Esophagus mucosa (tissue), 1 donor: ENCODE measurements at regions not wholly inside any gene's neighbourhood (a gene's known extent, or its start where the extent isn't known, plus 50 kb on each side); places are given as distances from the start of the nearest gene placed in this dataset.

Experiments used
- ATAC-seq: fragments of 200-7000 bp; cut with Tn5 transposase; one replicate; pipeline ENCODE4 v1.9.1; 2020
- donor health status: DM: yes; HTN: yes; CAD: no.

GRCh38 chr13:67771106-67771505, 541.0 kb upstream of the PCDH9 start:
- ATAC-seq, result no peak

- no peak for ATAC-seq
Measured at GRCh38 chr13:67769987-67770341, 539.8 kb upstream of the PCDH9 start.

- ATAC-seq, result no peak
Measured at GRCh38 chr13:67769063-67769986, 539.2 kb upstream of the PCDH9 start.

- ATAC-seq, result no peak
Measured at GRCh38 chr13:67763984-67764383, 533.8 kb upstream of the PCDH9 start.

- ATAC-seq, result no peak
Measured at GRCh38 chr13:67763384-67763783, 533.2 kb upstream of the PCDH9 start.

GRCh38 chr13:67758975-67759374, 528.8 kb upstream of the PCDH9 start:
- ATAC-seq, result no peak

GRCh38 chr13:67754012-67754411, 523.9 kb upstream of the PCDH9 start:
- ATAC-seq, result no peak

- no peak for ATAC-seq
Measured at GRCh38 chr13:67752759-67753158, 522.6 kb upstream of the PCDH9 start.

GRCh38 chr13:67742478-67742877, 512.3 kb upstream of the PCDH9 start:
- no peak for ATAC-seq

GRCh38 chr13:67740871-67741535, 510.9 kb upstream of the PCDH9 start:
- ATAC-seq, result no peak

- no peak for ATAC-seq
Measured at GRCh38 chr13:67736646-67737420, 506.7 kb upstream of the PCDH9 start.

- no peak for ATAC-seq
Measured at GRCh38 chr13:67735651-67736050, 505.5 kb upstream of the PCDH9 start.

GRCh38 chr13:67726979-67727378, 496.8 kb upstream of the PCDH9 start:
- no peak for ATAC-seq

- no peak for ATAC-seq
Measured at GRCh38 chr13:67725999-67726398, 495.9 kb upstream of the PCDH9 start.

- ATAC-seq, result no peak
Measured at GRCh38 chr13:67713571-67713970, 483.4 kb upstream of the PCDH9 start.

GRCh38 chr13:67696775-67697174, 466.6 kb upstream of the PCDH9 start:
- ATAC-seq, result no peak

GRCh38 chr13:67664502-67664901, 434.4 kb upstream of the PCDH9 start:
- no peak for ATAC-seq

- no peak for ATAC-seq
Measured at GRCh38 chr13:67662997-67663396, 432.9 kb upstream of the PCDH9 start.

- ATAC-seq, result no peak
Measured at GRCh38 chr13:67652887-67653286, 422.8 kb upstream of the PCDH9 start.

- ATAC-seq, result no peak
Measured at GRCh38 chr13:67651908-67652465, 421.9 kb upstream of the PCDH9 start.

- no peak for ATAC-seq
Measured at GRCh38 chr13:67650471-67650870, 420.3 kb upstream of the PCDH9 start.

GRCh38 chr13:67645874-67646467, 415.8 kb upstream of the PCDH9 start:
- ATAC-seq, result no peak
